SH-SY5Y (cell line): ENCODE measurements at regions not wholly inside any gene's neighbourhood (a gene's known extent, or its start where the extent isn't known, plus 50 kb on each side); places are given as distances from the start of the nearest gene placed in this dataset.

ENCODE experiments used
- GATA2 ChIP-seq: IDR thresholded peaks from 2 replicates; pipeline ENCODE4 v1.6.1; 2011; ENCODE audit warnings: mild to moderate bottlenecking, low read depth, low read length
- GATA3 ChIP-seq: IDR thresholded peaks from 2 replicates; pipeline ENCODE4 v1.6.1; 2011; ENCODE audit warnings: low read depth, mild to moderate bottlenecking, low read length, moderate library complexity

GRCh38 chr1:5552787-5553484 lies 439.3 kb downstream of the NPHP4 start:
- no peak for TF ChIP-seq GATA2
- no peak for TF ChIP-seq GATA3
